ENCODE measurements at regions not wholly inside any gene's neighbourhood (a gene's known extent, or its start where the extent isn't known, plus 50 kb on each side); places are given as distances from the start of the nearest gene placed in this dataset.

GRCh38 chr16:72434159-72434558, 262.2 kb upstream of the PMFBP1 start:
- BruUV-seq (replicated peaks) = no TSS peak
- CTCF ChIA-PET = no interaction called here
- DNase-seq = no peak
- H3K4me3 Mint-ChIP-seq (ENCODE audit: low read depth, unreplicated experiment) = no peak overlapping the region
- H3K4me1 Mint-ChIP-seq (ENCODE audit: low read depth, unreplicated experiment) = peaks cover 9% of the 10 kb centered on the region
- no peaks in the 10 kb centered on the region for H3K27me3 Mint-ChIP-seq (ENCODE audit: unreplicated experiment)
- H3K27ac Mint-ChIP-seq (ENCODE audit: unreplicated experiment) = no peak overlapping the region
- intact Hi-C loops (cut with micrococcal nuclease; ENCODE audit: unreplicated experiment) = no loop called here
- TF ChIP-seq CTCF (IDR thresholded peaks at IDR 0.05; ENCODE audit: unreplicated experiment) = no peak
- no peaks in the 10 kb centered on the region for H3K36me3 Mint-ChIP-seq (ENCODE audit: insufficient read depth, unreplicated experiment)
- peaks cover 20% of the 10 kb centered on the region for H3K9me3 Mint-ChIP-seq (ENCODE audit: low read depth, unreplicated experiment)

- CTCF ChIA-PET = no interaction called here
- intact Hi-C loops (cut with micrococcal nuclease; ENCODE audit: unreplicated experiment) = no loop called here
- no peak overlapping the region for H3K4me3 Mint-ChIP-seq (ENCODE audit: low read depth, unreplicated experiment)
- peaks cover 9% of the 10 kb centered on the region for H3K4me1 Mint-ChIP-seq (ENCODE audit: low read depth, unreplicated experiment)
- no peaks in the 10 kb centered on the region for H3K27me3 Mint-ChIP-seq (ENCODE audit: unreplicated experiment)
- DNase-seq = no peak
- TF ChIP-seq CTCF (IDR thresholded peaks at IDR 0.05; ENCODE audit: unreplicated experiment) = no peak
- H3K27ac Mint-ChIP-seq (ENCODE audit: unreplicated experiment) = no peak overlapping the region
- BruUV-seq (replicated peaks) = no TSS peak
- no peaks in the 10 kb centered on the region for H3K36me3 Mint-ChIP-seq (ENCODE audit: insufficient read depth, unreplicated experiment)
- peaks cover 10% of the 10 kb centered on the region for H3K9me3 Mint-ChIP-seq (ENCODE audit: low read depth, unreplicated experiment)
These were observed 258.2 kb upstream of the PMFBP1 start for GRCh38 chr16:72430121-72430520.

GRCh38 chr16:72429671-72430081, 257.7 kb upstream of the PMFBP1 start:
- no TSS peak for BruUV-seq (replicated peaks)
- no peak overlapping the region for H3K27ac Mint-ChIP-seq (ENCODE audit: unreplicated experiment)
- peaks cover 9% of the 10 kb centered on the region for H3K4me1 Mint-ChIP-seq (ENCODE audit: low read depth, unreplicated experiment)
- CTCF ChIA-PET = no interaction called here
- H3K36me3 Mint-ChIP-seq (ENCODE audit: insufficient read depth, unreplicated experiment) = no peaks in the 10 kb centered on the region
- intact Hi-C loops (cut with micrococcal nuclease; ENCODE audit: unreplicated experiment) = no loop called here
- no peak for DNase-seq
- peaks cover 9% of the 10 kb centered on the region for H3K9me3 Mint-ChIP-seq (ENCODE audit: low read depth, unreplicated experiment)
- no peaks in the 10 kb centered on the region for H3K27me3 Mint-ChIP-seq (ENCODE audit: unreplicated experiment)
- no peak for TF ChIP-seq CTCF (IDR thresholded peaks at IDR 0.05; ENCODE audit: unreplicated experiment)
- no peak overlapping the region for H3K4me3 Mint-ChIP-seq (ENCODE audit: low read depth, unreplicated experiment)

GRCh38 chr16:72428681-72429376, 256.9 kb upstream of the PMFBP1 start:
- DNase-seq = no peak
- no TSS peak for BruUV-seq (replicated peaks)
- Mint-ChIP-seq H3K4me1 (ENCODE audit: low read depth, unreplicated experiment) (peaks cover 9% of the 10 kb centered on the region), H3K27me3 (ENCODE audit: unreplicated experiment) (no peaks in the 10 kb centered on the region), H3K4me3 (ENCODE audit: low read depth, unreplicated experiment) (no peak overlapping the region), H3K27ac (ENCODE audit: unreplicated experiment) (no peak overlapping the region), H3K36me3 (ENCODE audit: insufficient read depth, unreplicated experiment) (no peaks in the 10 kb centered on the region), H3K9me3 (ENCODE audit: low read depth, unreplicated experiment) (peaks cover 3% of the 10 kb centered on the region)
- CTCF ChIA-PET = no interaction called here
- no peak for TF ChIP-seq CTCF (IDR thresholded peaks at IDR 0.05; ENCODE audit: unreplicated experiment)
- intact Hi-C loops (cut with micrococcal nuclease; ENCODE audit: unreplicated experiment) = no loop called here
